PC-9 (cell line): ENCODE measurements at regions not wholly inside any gene's neighbourhood (a gene's known extent, or its start where the extent isn't known, plus 50 kb on each side); places are given as distances from the start of the nearest gene placed in this dataset.

ENCODE experiments used
- CTCF ChIP-seq: fragments of 200-600 bp; sonication (generic); conservative IDR thresholded peaks from 2 replicates; pipeline ENCODE4 v1.6.1; 2017; ENCODE audit warnings: mixed run types, antibody characterized with exemption, mild to moderate bottlenecking, moderate library complexity
- EZH2 ChIP-seq: fragments of 200-600 bp; sonication (generic); IDR thresholded peaks from 2 replicates; pipeline ENCODE4 v1.8.0; 2017; ENCODE audit warnings: antibody characterized with exemption, low read depth

- no peak for TF ChIP-seq CTCF
- TF ChIP-seq EZH2, result no peak
These were observed 296.7 kb downstream of the METTL4 start for GRCh38 chr18:2274613-2275012.
